Endothelial cell of umbilical vein (primary cell): ENCODE measurements at regions not wholly inside any gene's neighbourhood (a gene's known extent, or its start where the extent isn't known, plus 50 kb on each side); places are given as distances from the start of the nearest gene placed in this dataset.

ENCODE experiments used
- BruUV-seq: library from RNA; stranded (reverse); fragments of 400-500 nt; replicated peaks from 2 replicates; lab custom pipeline; 2021; lab: Mats Ljungman, UMichigan
- CTCF ChIA-PET: fragments of 300-600, 350-600 bp; sonication (Branson Sonifier 250); formaldehyde crosslinking; loops from one replicate; lab custom pipeline; 2021; ENCODE audit warnings: antibody characterized with exemption, inconsistent platforms; lab: Charles Lee
- POLR2A ChIA-PET: fragments of 300-600, 350-600 bp; sonication (Branson Sonifier 250); formaldehyde crosslinking; loops from one replicate; lab custom pipeline; 2021; ENCODE audit warnings: antibody characterized with exemption, inconsistent platforms; lab: Charles Lee
- DNase-seq: peaks from one replicate; pipeline ENCODE4 v3.0.0-alpha.2; 2011; ENCODE audit warnings: low read depth, low spot score
- FAIRE-seq: peaks from 2 replicates; lab custom pipeline; 2011; peaks lifted over from hg19 to GRCh38; lab: Jason Lieb, UNC
- H2AFZ ChIP-seq: 2 replicates; pipeline ENCODE4 v1.6.0; 2012; ENCODE audit warnings: low read depth, low read length, control low read depth, inconsistent platforms
- H3K27ac ChIP-seq: 2 replicates; pipeline ENCODE4 v1.5.1; 2011; ENCODE audit warnings: low read depth, mild to moderate bottlenecking, control low read depth, low read length, moderate library complexity; ENCODE audit not compliant: insufficient read depth
- H3K27me3 ChIP-seq, 2 experiments: 2 replicates each; pipeline versions ENCODE4 v1.6.0 to v1.6.1; 2011; ENCODE audit warnings: low read length in 2 of 2, mixed read lengths in 1 of 2; ENCODE audit not compliant: control insufficient read depth in 2 of 2, insufficient read depth in 2 of 2
- H3K36me3 ChIP-seq, 2 experiments: 2 replicates in 1 of 2; 3 replicates in 1 of 2; pipeline ENCODE4 v1.5.1; 2011; ENCODE audit warnings: low read length in 2 of 2, mild to moderate bottlenecking in 1 of 2, moderate library complexity in 1 of 2; ENCODE audit not compliant: control insufficient read depth in 2 of 2, insufficient read depth in 2 of 2; ENCODE audit errors: extremely low read depth in 1 of 2
- H3K4me1 ChIP-seq: 3 replicates; pipeline ENCODE4 v1.5.1; 2011; ENCODE audit warnings: mild to moderate bottlenecking, low read length; ENCODE audit not compliant: control insufficient read depth, insufficient read depth; ENCODE audit errors: extremely low read depth
- H3K4me2 ChIP-seq: 2 replicates; pipeline ENCODE4 v1.6.1; 2011; ENCODE audit warnings: low read length, control low read depth, mixed read lengths; ENCODE audit not compliant: insufficient read depth
- H3K4me3 ChIP-seq, 3 experiments: fragments of 200-600 bp in 1 of 3; sonication (generic), shearing (Covaris generic) in 1 of 3; replicated peaks in 1 of 3; 2 replicates each; pipeline ENCODE4 v1.5.1; 2011 to 2016; ENCODE audit warnings: control low read depth in 3 of 3, low read length in 3 of 3, mild to moderate bottlenecking in 2 of 3, inconsistent platforms in 1 of 3, low read depth in 1 of 3, moderate library complexity in 1 of 3; ENCODE audit not compliant: insufficient read depth in 1 of 3
- H3K79me2 ChIP-seq: 2 replicates; pipeline ENCODE4 v1.6.0; 2012; ENCODE audit warnings: low read length, inconsistent platforms; ENCODE audit not compliant: control insufficient read depth, insufficient read depth
- H3K9ac ChIP-seq: replicated peaks from 2 replicates; pipeline ENCODE3; 2011; ENCODE audit warnings: low read length, control low read depth; ENCODE audit not compliant: insufficient read depth; ENCODE audit errors: extremely low read depth
- H3K9me1 ChIP-seq: replicated peaks from 3 replicates; pipeline ENCODE4 v1.6.0; 2011; ENCODE audit warnings: mild to moderate bottlenecking, low read length; ENCODE audit not compliant: control insufficient read depth, insufficient read depth; ENCODE audit errors: extremely low read depth
- H3K9me3 ChIP-seq: replicated peaks from 2 replicates; pipeline ENCODE4 v1.5.1; 2012; ENCODE audit warnings: low read length, inconsistent platforms; ENCODE audit not compliant: control insufficient read depth, insufficient read depth
- H4K20me1 ChIP-seq: replicated peaks from 2 replicates; pipeline ENCODE3; 2011; ENCODE audit warnings: mild to moderate bottlenecking, low read length; ENCODE audit not compliant: control insufficient read depth, insufficient read depth; ENCODE audit errors: extremely low read depth
- CTCF ChIP-seq, 2 donors: IDR thresholded peaks; 1 replicate in 1 of 2; 2 replicates in 1 of 2; pipeline ENCODE4 v1.5.1; 2011; ENCODE audit warnings: low read length in 2 of 2, mild to moderate bottlenecking in 2 of 2, moderate library complexity in 2 of 2, control low read depth in 1 of 2, inconsistent platforms in 1 of 2, low read depth in 1 of 2; ENCODE audit not compliant: insufficient read depth in 1 of 2; ENCODE audit errors: extremely low read depth in 1 of 2
- EZH2 ChIP-seq: IDR thresholded peaks from 2 replicates; pipeline ENCODE4 v1.6.1; 2012; ENCODE audit warnings: borderline replicate concordance, low read depth, mild to moderate bottlenecking, moderate library complexity, low read length, inconsistent platforms; ENCODE audit not compliant: severe bottlenecking
- FOS ChIP-seq: IDR thresholded peaks from 2 replicates; pipeline ENCODE4 v1.6.1; 2011; ENCODE audit warnings: mild to moderate bottlenecking, low read length, moderate library complexity, borderline replicate concordance; ENCODE audit not compliant: insufficient read depth
- GATA2 ChIP-seq: IDR thresholded peaks from 2 replicates; pipeline ENCODE4 v1.7.0; 2011; ENCODE audit warnings: low read depth, mild to moderate bottlenecking, moderate library complexity, mixed read lengths, low read length; ENCODE audit not compliant: insufficient read length, insufficient read depth
- JUN ChIP-seq: IDR thresholded peaks from 2 replicates; pipeline ENCODE4 v1.6.1; 2011; ENCODE audit warnings: borderline replicate concordance, low read depth; ENCODE audit not compliant: insufficient read length, insufficient read depth
- MAX ChIP-seq: IDR thresholded peaks from 2 replicates; pipeline ENCODE4 v1.6.1; 2011; ENCODE audit not compliant: insufficient read depth, insufficient read length
- MYC ChIP-seq: IDR thresholded peaks from one replicate; pipeline ENCODE4 v1.6.1; 2011; ENCODE audit warnings: mild to moderate bottlenecking, low read depth, low read length
- POLR2A ChIP-seq: IDR thresholded peaks from 2 replicates; pipeline ENCODE4 v1.6.1; 2012; ENCODE audit warnings: low read depth, mild to moderate bottlenecking, control low read depth, low read length
- POLR2AphosphoS5 ChIP-seq: IDR thresholded peaks from 2 replicates; pipeline ENCODE4 v1.6.1; 2012; ENCODE audit warnings: low read depth, mild to moderate bottlenecking, control low read depth, low read length, moderate library complexity; ENCODE audit not compliant: insufficient read depth
- dilution Hi-C: fragments of 300-500 bp; cut with MboI; formaldehyde crosslinking; loops from one replicate; pipeline ENCODE4 v1.15.0; 2019; ENCODE audit warnings: low sequenced_read_pairs; ENCODE audit not compliant: extremely low pct_ligation_motif_present
- intact Hi-C: fragments of 100-400 bp; cut with micrococcal nuclease; formaldehyde crosslinking; loops from one replicate; pipeline ENCODE4 v1.10.0; 2022

- ChIA-PET CTCF (no interaction called here), POLR2A (no interaction called here)
- Histone ChIP-seq H4K20me1 (no peaks in the 10 kb centered on the region), H3K9me1 (no peaks in the 10 kb centered on the region), H2AFZ (no peak overlapping the region), H3K9me3 (no peaks in the 10 kb centered on the region), H3K9ac (no peak overlapping the region), H3K27me3 (peaks cover 0 to 1% of the 10 kb centered on the region in 2 experiments), H3K79me2 (no peaks in the 10 kb centered on the region), H3K4me1 (no peaks in the 10 kb centered on the region), H3K36me3 (no peaks in the 10 kb centered on the region), H3K27ac (no peak overlapping the region), H3K4me3 (no peak overlapping the region), H3K4me2 (no peak overlapping the region)
- intact Hi-C loops: loop anchor here (10.0 kb wide), 1 partner anchor 271 kb away; no protein-coding TSS in a partner anchor
- TF ChIP-seq POLR2A (no peak), FOS (no peak), GATA2 (no peak), CTCF (IDR thresholded peaks at IDR 0.05; ENCODE audit: extremely low read depth in 1 of 2, insufficient read depth in 1 of 2, low read depth in 1 of 2, low read length in 2 of 2) (no peak), MYC (no peak), POLR2AphosphoS5 (no peak), JUN (no peak), MAX (no peak), EZH2 (no peak)
- DNase-seq (no peak), FAIRE-seq (no peak)
- no TSS peak for BruUV-seq
- dilution Hi-C loops: no loop called here
These were observed 119.3 kb upstream of the SEMA3D start for GRCh38 chr7:85306115-85306514.
